ENCODE measurements at regions not wholly inside any gene's neighbourhood (a gene's known extent, or its start where the extent isn't known, plus 50 kb on each side); places are given as distances from the start of the nearest gene placed in this dataset.

GRCh38 chr22:48926136-48926535 is 901.5 kb downstream of the BRD1 start:
- no peak for TF ChIP-seq ZNF70 (CRISPR knock-in tag; IDR thresholded peaks at IDR 0.05)
- TF ChIP-seq ZFP3 (CRISPR knock-in tag; IDR thresholded peaks at IDR 0.05), result no peak
- TF ChIP-seq ZFP30 (CRISPR knock-in tag; IDR thresholded peaks at IDR 0.05), result no peak

Data from SK-N-SH treated with all-trans-retinoic acid at 6 μM for 48 hours (cell line).